H9 (cell line): ENCODE measurements at regions not wholly inside any gene's neighbourhood (a gene's known extent, or its start where the extent isn't known, plus 50 kb on each side); places are given as distances from the start of the nearest gene placed in this dataset.

ENCODE experiments used
- DNase-seq: peaks from one replicate; pipeline ENCODE4 v3.0.0-alpha.2; 2017
- H2AFZ ChIP-seq: one replicate; pipeline ENCODE4 v1.6.1; 2013; ENCODE audit warnings: mild to moderate bottlenecking, low read length, control low read depth, moderate library complexity
- H2AK5ac ChIP-seq: 2 replicates; pipeline ENCODE4 v1.6.1; 2013; ENCODE audit warnings: low read length, control low read depth, mixed read lengths; ENCODE audit not compliant: insufficient read length
- H2BK120ac ChIP-seq: one replicate; pipeline ENCODE4 v1.6.1; 2013; ENCODE audit warnings: low read depth, mild to moderate bottlenecking, low read length, control low read depth, inconsistent platforms; ENCODE audit not compliant: poor library complexity, severe bottlenecking
- H2BK12ac ChIP-seq: 2 replicates; pipeline ENCODE4 v1.6.1; 2013; ENCODE audit warnings: low read length, control low read depth, mixed read lengths, low read depth; ENCODE audit not compliant: insufficient read length
- H2BK15ac ChIP-seq: 2 replicates; pipeline ENCODE4 v1.6.1; 2013; ENCODE audit warnings: low read depth, low read length, control low read depth
- H2BK20ac ChIP-seq: one replicate; pipeline ENCODE4 v1.6.1; 2013; ENCODE audit warnings: low read depth, mild to moderate bottlenecking, low read length, control low read depth, inconsistent platforms; ENCODE audit not compliant: poor library complexity, severe bottlenecking
- H2BK5ac ChIP-seq: 2 replicates; pipeline ENCODE4 v1.6.1; 2013; ENCODE audit warnings: low read length, control low read depth, mixed read lengths; ENCODE audit not compliant: insufficient read length
- H3K14ac ChIP-seq: 2 replicates; pipeline ENCODE4 v1.6.1; 2013; ENCODE audit warnings: low read length, control low read depth; ENCODE audit not compliant: insufficient read depth
- H3K18ac ChIP-seq: 2 replicates; pipeline ENCODE4 v1.6.1; 2013; ENCODE audit warnings: low read depth, mild to moderate bottlenecking, mixed read lengths, low read length, control low read depth; ENCODE audit not compliant: insufficient read length
- H3K23ac ChIP-seq: 2 replicates; pipeline ENCODE4 v1.6.1; 2013; ENCODE audit warnings: low read length, control low read depth, mixed read lengths, low read depth; ENCODE audit not compliant: insufficient read length
- H3K23me2 ChIP-seq: 2 replicates; pipeline ENCODE4 v1.6.1; 2013; ENCODE audit warnings: low read depth, mild to moderate bottlenecking, mixed read lengths, low read length, control low read depth; ENCODE audit not compliant: insufficient read length, poor library complexity, severe bottlenecking
- H3K27ac ChIP-seq: 2 replicates; pipeline ENCODE4 v1.5.1; 2013; ENCODE audit warnings: low read length, control low read depth, mixed read lengths, low read depth; ENCODE audit not compliant: insufficient read length
- H3K27me3 ChIP-seq: 2 replicates; pipeline ENCODE4 v1.6.1; 2013; ENCODE audit warnings: low read length, control low read depth, inconsistent platforms; ENCODE audit not compliant: insufficient read depth
- H3K4ac ChIP-seq: 2 replicates; pipeline ENCODE4 v1.6.1; 2013; ENCODE audit warnings: low read depth, mild to moderate bottlenecking, control low read depth, inconsistent platforms, low read length, moderate library complexity
- H3K4me1 ChIP-seq: 2 replicates; pipeline ENCODE4 v1.6.1; 2013; ENCODE audit warnings: low read length, control low read depth, inconsistent platforms; ENCODE audit not compliant: insufficient read depth
- H3K4me2 ChIP-seq: 2 replicates; pipeline ENCODE4 v1.6.1; 2013; ENCODE audit warnings: low read length, control low read depth, mixed read lengths; ENCODE audit not compliant: insufficient read length, insufficient read depth
- H3K56ac ChIP-seq: 2 replicates; pipeline ENCODE4 v1.6.1; 2013; ENCODE audit warnings: low read depth, mild to moderate bottlenecking, mixed read lengths, low read length, control low read depth; ENCODE audit not compliant: insufficient read length
- H3K79me1 ChIP-seq: 2 replicates; pipeline ENCODE4 v1.6.1; 2013; ENCODE audit warnings: low read depth, mild to moderate bottlenecking, moderate library complexity, low read length, control low read depth, inconsistent platforms; ENCODE audit not compliant: insufficient read depth, poor library complexity, severe bottlenecking
- H3K79me2 ChIP-seq: 2 replicates; pipeline ENCODE4 v1.6.1; 2013; ENCODE audit warnings: low read length, control low read depth, inconsistent platforms; ENCODE audit not compliant: insufficient read depth
- H3K9ac ChIP-seq: 2 replicates; pipeline ENCODE4 v1.6.1; 2013; ENCODE audit warnings: low read length, control low read depth, mixed read lengths; ENCODE audit not compliant: insufficient read length; ENCODE audit errors: extremely low read depth
- H3K9me3 ChIP-seq: one replicate; pipeline ENCODE4 v1.6.1; 2013; ENCODE audit warnings: low read depth, low read length, inconsistent platforms; ENCODE audit not compliant: control insufficient read depth
- H3T11ph ChIP-seq: one replicate; pipeline ENCODE4 v1.6.1; 2013; ENCODE audit warnings: mild to moderate bottlenecking, low read length, control low read depth, inconsistent platforms
- H4K20me1 ChIP-seq: one replicate; pipeline ENCODE4 v1.6.1; 2013; ENCODE audit not compliant: control insufficient read depth, insufficient read length, insufficient read depth
- H4K5ac ChIP-seq: 2 replicates; pipeline ENCODE4 v1.6.1; 2013; ENCODE audit warnings: low read depth, mild to moderate bottlenecking, mixed read lengths, low read length, control low read depth; ENCODE audit not compliant: insufficient read length
- H4K8ac ChIP-seq: replicated peaks from 2 replicates; pipeline ENCODE4 v1.6.1; 2013; ENCODE audit warnings: low read length, control low read depth, mixed read lengths, low read depth; ENCODE audit not compliant: insufficient read length
- H4K91ac ChIP-seq: 2 replicates; pipeline ENCODE4 v1.6.1; 2013; ENCODE audit warnings: low read depth, mild to moderate bottlenecking, moderate library complexity, mixed read lengths, low read length, control low read depth; ENCODE audit not compliant: insufficient read length
- H3K27ac Mint-ChIP-seq, 3 experiments: 2 replicates in 2 of 3; 3 replicates in 1 of 3; pipeline ENCODE4 v1.8.0; 2020 to 2021; ENCODE audit warnings: mixed read lengths in 3 of 3, mild to moderate bottlenecking in 1 of 3, moderate library complexity in 1 of 3
- H3K27me3 Mint-ChIP-seq: 2 replicates; pipeline ENCODE4 v1.8.0; 2021; ENCODE audit warnings: low read depth, mild to moderate bottlenecking, moderate library complexity, mixed read lengths
- H3K36me3 Mint-ChIP-seq, 3 experiments: 2 replicates in 2 of 3; 3 replicates in 1 of 3; pipeline ENCODE4 v1.8.0; 2020 to 2021; ENCODE audit warnings: low read depth in 3 of 3, mixed read lengths in 3 of 3; ENCODE audit not compliant: insufficient read depth in 1 of 3
- H3K4me1 Mint-ChIP-seq, 2 experiments: 2 replicates each; pipeline ENCODE4 v1.8.0; 2020; ENCODE audit warnings: mixed read lengths in 2 of 2
- H3K4me3 Mint-ChIP-seq, 2 experiments: 2 replicates in 1 of 2; 3 replicates in 1 of 2; pipeline ENCODE4 v1.8.0; 2020 to 2021; ENCODE audit warnings: mild to moderate bottlenecking in 2 of 2, mixed read lengths in 2 of 2, moderate library complexity in 1 of 2
- H3K9me3 Mint-ChIP-seq, 2 experiments: 2 replicates in 1 of 2; 3 replicates in 1 of 2; pipeline ENCODE4 v1.8.0; 2020; ENCODE audit warnings: mild to moderate bottlenecking in 2 of 2, mixed read lengths in 2 of 2, moderate library complexity in 1 of 2
- WGBS: extraction: QIAGEN DNeasy Blood & Tissue Kit; methylation state at CpG from one replicate; pipeline ENCODE4 v1.1.7; 2013; ENCODE audit warnings: missing lambda C conversion rate, low lambda C conversion rate, mixed read lengths; ENCODE audit not compliant: insufficient read length; ENCODE audit errors: extremely low coverage; 5-methylcytosine and 5-hydroxymethylcytosine counted together
- TF ChIP-seq, protein P1 (sequence below): fragments of 200-600 bp; sonication (generic); conservative IDR thresholded peaks from 3 replicates; pipeline ENCODE4 v1.8.0; 2021; ENCODE audit warnings: antibody characterized with exemption, mild to moderate bottlenecking

DNA sequence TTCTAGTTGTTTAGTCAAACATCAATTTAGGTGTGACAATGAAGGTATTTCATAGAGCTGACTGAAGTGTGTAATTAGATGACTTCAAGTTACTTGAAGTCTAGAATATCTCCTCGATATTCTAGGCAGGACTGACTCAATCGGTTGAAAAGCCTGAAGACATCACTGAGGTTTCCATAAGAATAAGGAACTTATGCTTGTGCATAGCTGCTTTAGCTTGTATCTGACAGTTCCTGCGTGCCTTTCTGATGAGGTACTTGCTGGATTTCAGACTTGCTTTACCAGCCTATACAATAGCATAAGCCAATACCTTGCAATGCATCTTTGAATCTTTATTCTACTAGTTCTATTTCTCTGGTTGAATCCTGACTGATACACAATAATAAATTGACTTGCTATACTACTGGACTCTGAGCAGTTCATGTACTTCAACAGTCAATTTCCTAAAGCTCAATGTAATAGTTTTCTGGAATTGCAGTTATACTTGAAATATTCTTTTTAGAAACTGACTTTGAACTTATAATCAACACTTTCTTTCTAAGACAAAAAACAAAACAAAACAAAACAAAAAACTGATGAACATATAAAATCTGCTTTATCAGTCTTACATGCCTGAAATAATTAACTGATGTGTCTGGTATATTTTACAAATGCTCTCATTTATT, 1534.8 kb downstream of the SLITRK5 start:
- Histone ChIP-seq H3K23me2 (no peaks in the 10 kb centered on the region), H3K14ac (no peak overlapping the region)
- no peak overlapping the region for H3K4me3 Mint-ChIP-seq

More for the DNA sequence above, 1534.8 kb downstream of the SLITRK5 start:
- Histone ChIP-seq H2AFZ (no peak overlapping the region), H3K9ac (no peak overlapping the region), H3K79me2 (no peaks in the 10 kb centered on the region), H4K8ac (no peak overlapping the region), H3K79me1 (no peaks in the 10 kb centered on the region), H2BK5ac (no peak overlapping the region), H4K20me1 (no peaks in the 10 kb centered on the region), H2BK12ac (no peak overlapping the region), H3K23ac (no peak overlapping the region), H2BK15ac (no peak overlapping the region), H4K5ac (no peak overlapping the region), H3K4me2 (no peak overlapping the region), H3K9me3 (no peaks in the 10 kb centered on the region), H3K18ac (no peak overlapping the region), H2AK5ac (no peak overlapping the region), H3K27ac (no peak overlapping the region), H2BK120ac (no peak overlapping the region), H3K4ac (no peak overlapping the region), H3K56ac (no peak overlapping the region), H3K4me1 (no peaks in the 10 kb centered on the region), H2BK20ac (no peak overlapping the region), H3K27me3 (no peaks in the 10 kb centered on the region), H4K91ac (no peak overlapping the region), H3T11ph (no peak overlapping the region)
- WGBS = no CpG with 5 or more reads among the region's 3 CpGs
- Mint-ChIP-seq H3K4me1 (peaks cover 3 to 6% of the 10 kb centered on the region in 2 experiments), H3K36me3 (no peaks in the 10 kb centered on the region), H3K27me3 (no peaks in the 10 kb centered on the region), H3K27ac (no peak overlapping the region), H3K9me3 (no peaks in the 10 kb centered on the region)
- no peak for DNase-seq
- TF ChIP-seq, protein P1, sequence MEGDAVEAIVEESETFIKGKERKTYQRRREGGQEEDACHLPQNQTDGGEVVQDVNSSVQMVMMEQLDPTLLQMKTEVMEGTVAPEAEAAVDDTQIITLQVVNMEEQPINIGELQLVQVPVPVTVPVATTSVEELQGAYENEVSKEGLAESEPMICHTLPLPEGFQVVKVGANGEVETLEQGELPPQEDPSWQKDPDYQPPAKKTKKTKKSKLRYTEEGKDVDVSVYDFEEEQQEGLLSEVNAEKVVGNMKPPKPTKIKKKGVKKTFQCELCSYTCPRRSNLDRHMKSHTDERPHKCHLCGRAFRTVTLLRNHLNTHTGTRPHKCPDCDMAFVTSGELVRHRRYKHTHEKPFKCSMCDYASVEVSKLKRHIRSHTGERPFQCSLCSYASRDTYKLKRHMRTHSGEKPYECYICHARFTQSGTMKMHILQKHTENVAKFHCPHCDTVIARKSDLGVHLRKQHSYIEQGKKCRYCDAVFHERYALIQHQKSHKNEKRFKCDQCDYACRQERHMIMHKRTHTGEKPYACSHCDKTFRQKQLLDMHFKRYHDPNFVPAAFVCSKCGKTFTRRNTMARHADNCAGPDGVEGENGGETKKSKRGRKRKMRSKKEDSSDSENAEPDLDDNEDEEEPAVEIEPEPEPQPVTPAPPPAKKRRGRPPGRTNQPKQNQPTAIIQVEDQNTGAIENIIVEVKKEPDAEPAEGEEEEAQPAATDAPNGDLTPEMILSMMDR = no peak
